ENCODE measurements at regions not wholly inside any gene's neighbourhood (a gene's known extent, or its start where the extent isn't known, plus 50 kb on each side); places are given as distances from the start of the nearest gene placed in this dataset.

GRCh38 chr5:33049298-33049697 is 338.2 kb downstream of the NPR3 start:
- TF ChIP-seq, protein P1, sequence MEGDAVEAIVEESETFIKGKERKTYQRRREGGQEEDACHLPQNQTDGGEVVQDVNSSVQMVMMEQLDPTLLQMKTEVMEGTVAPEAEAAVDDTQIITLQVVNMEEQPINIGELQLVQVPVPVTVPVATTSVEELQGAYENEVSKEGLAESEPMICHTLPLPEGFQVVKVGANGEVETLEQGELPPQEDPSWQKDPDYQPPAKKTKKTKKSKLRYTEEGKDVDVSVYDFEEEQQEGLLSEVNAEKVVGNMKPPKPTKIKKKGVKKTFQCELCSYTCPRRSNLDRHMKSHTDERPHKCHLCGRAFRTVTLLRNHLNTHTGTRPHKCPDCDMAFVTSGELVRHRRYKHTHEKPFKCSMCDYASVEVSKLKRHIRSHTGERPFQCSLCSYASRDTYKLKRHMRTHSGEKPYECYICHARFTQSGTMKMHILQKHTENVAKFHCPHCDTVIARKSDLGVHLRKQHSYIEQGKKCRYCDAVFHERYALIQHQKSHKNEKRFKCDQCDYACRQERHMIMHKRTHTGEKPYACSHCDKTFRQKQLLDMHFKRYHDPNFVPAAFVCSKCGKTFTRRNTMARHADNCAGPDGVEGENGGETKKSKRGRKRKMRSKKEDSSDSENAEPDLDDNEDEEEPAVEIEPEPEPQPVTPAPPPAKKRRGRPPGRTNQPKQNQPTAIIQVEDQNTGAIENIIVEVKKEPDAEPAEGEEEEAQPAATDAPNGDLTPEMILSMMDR (IDR thresholded peaks at IDR 0.05; ENCODE audit: low read depth, low read length, poor library complexity, severe bottlenecking) = no peak
- TF ChIP-seq EZH2phosphoT487 (IDR thresholded peaks at IDR 0.05; ENCODE audit: borderline replicate concordance, low read length) = no peak

Data from DOHH2 (cell line).